ENCODE measurements at regions not wholly inside any gene's neighbourhood (a gene's known extent, or its start where the extent isn't known, plus 50 kb on each side); places are given as distances from the start of the nearest gene placed in this dataset.

- no peak for DNase-seq
- no peak overlapping the region for H3K4me2 ChIP-seq (replicated peaks; ENCODE audit: extremely low read depth, low read length, poor library complexity, severe bottlenecking)
- no peak overlapping the region for H3K9ac ChIP-seq (ENCODE audit: insufficient read depth, low read length, poor library complexity, severe bottlenecking)
- WGBS (ENCODE audit: insufficient coverage), result no CpG with 5 or more reads among the region's 1 CpG
- H3K4me3 ChIP-seq (replicated peaks in 1 of 3; ENCODE audit: low read depth in 2 of 3, low read length in 3 of 3), result no peak overlapping the region
- H3K36me3 ChIP-seq (replicated peaks in 1 of 2; ENCODE audit: control insufficient read depth in 1 of 2, insufficient read depth in 2 of 2, low read length in 2 of 2), result no peaks in the 10 kb centered on the region
- H4K20me1 ChIP-seq (ENCODE audit: insufficient read depth, low read length), result no peaks in the 10 kb centered on the region
- H3K4me1 ChIP-seq (ENCODE audit: control insufficient read depth in 1 of 2, insufficient read depth in 2 of 2, low read length in 2 of 2), result no peaks in the 10 kb centered on the region
- H3K9me3 ChIP-seq (replicated peaks in 1 of 2; ENCODE audit: control insufficient read depth in 1 of 2, insufficient read depth in 1 of 2, low read length in 2 of 2), result no peaks in the 10 kb centered on the region
- no peak for TF ChIP-seq CTCF (IDR thresholded peaks at IDR 0.05)
- Mint-ChIP-seq H3K9me3 (peaks cover 0 to 3% (median 0%) of the 10 kb centered on the region in 7 donors), H3K4me1 (no peaks in the 10 kb centered on the region), H3K4me3 (no peak overlapping the region), H3K27ac (no peak overlapping the region), H3K27me3 (ENCODE audit: low read depth in 3 of 3) (no peaks in the 10 kb centered on the region), H3K36me3 (no peaks in the 10 kb centered on the region)
- intact Hi-C loops (cut with micrococcal nuclease), result no loop called here
- H3K27ac ChIP-seq (ENCODE audit: low read depth in 1 of 2, low read length in 2 of 2), result no peak overlapping the region
- no peaks in the 10 kb centered on the region for H3K27me3 ChIP-seq (ENCODE audit: control insufficient read depth in 2 of 2, insufficient read depth in 2 of 2, low read length in 2 of 2)
- H3K79me2 ChIP-seq (ENCODE audit: insufficient read depth, low read length), result no peaks in the 10 kb centered on the region
- no peak overlapping the region for H2AFZ ChIP-seq (ENCODE audit: insufficient read depth, low read depth, low read length, poor library complexity, severe bottlenecking)
These were observed 238.5 kb upstream of the DEFB112 start for GRCh38 chr6:50288241-50288640.

GRCh38 chr6:50288881-50289280 lies 239.2 kb upstream of the DEFB112 start:
- TF ChIP-seq CTCF (IDR thresholded peaks at IDR 0.05), result no peak
- no peak overlapping the region for H3K9ac ChIP-seq (ENCODE audit: insufficient read depth, low read length, poor library complexity, severe bottlenecking)
- H3K4me2 ChIP-seq (replicated peaks; ENCODE audit: extremely low read depth, low read length, poor library complexity, severe bottlenecking), result no peak overlapping the region
- no peaks in the 10 kb centered on the region for H3K4me1 ChIP-seq (ENCODE audit: control insufficient read depth in 1 of 2, insufficient read depth in 2 of 2, low read length in 2 of 2)
- Mint-ChIP-seq H3K27me3 (ENCODE audit: low read depth in 3 of 3) (no peaks in the 10 kb centered on the region), H3K36me3 (no peaks in the 10 kb centered on the region), H3K27ac (no peak overlapping the region), H3K9me3 (peaks cover 0 to 3% (median 0%) of the 10 kb centered on the region in 7 donors), H3K4me1 (no peaks in the 10 kb centered on the region), H3K4me3 (no peak overlapping the region)
- WGBS (ENCODE audit: insufficient coverage), result 67% methylated on average over 1 of the region's 3 CpGs
- no peak overlapping the region for H3K27ac ChIP-seq (ENCODE audit: low read depth in 1 of 2, low read length in 2 of 2)
- H3K4me3 ChIP-seq (replicated peaks in 1 of 3; ENCODE audit: low read depth in 2 of 3, low read length in 3 of 3), result no peak overlapping the region
- no peak overlapping the region for H2AFZ ChIP-seq (ENCODE audit: insufficient read depth, low read depth, low read length, poor library complexity, severe bottlenecking)
- intact Hi-C loops (cut with micrococcal nuclease), result no loop called here
- H3K79me2 ChIP-seq (ENCODE audit: insufficient read depth, low read length), result no peaks in the 10 kb centered on the region
- no peaks in the 10 kb centered on the region for H3K27me3 ChIP-seq (ENCODE audit: control insufficient read depth in 2 of 2, insufficient read depth in 2 of 2, low read length in 2 of 2)
- DNase-seq, result no peak
- no peaks in the 10 kb centered on the region for H3K9me3 ChIP-seq (replicated peaks in 1 of 2; ENCODE audit: control insufficient read depth in 1 of 2, insufficient read depth in 1 of 2, low read length in 2 of 2)
- no peaks in the 10 kb centered on the region for H3K36me3 ChIP-seq (replicated peaks in 1 of 2; ENCODE audit: control insufficient read depth in 1 of 2, insufficient read depth in 2 of 2, low read length in 2 of 2)
- H4K20me1 ChIP-seq (ENCODE audit: insufficient read depth, low read length), result no peaks in the 10 kb centered on the region
